Left ventricle myocardium inferior (tissue), 1 donor: ENCODE measurements at regions not wholly inside any gene's neighbourhood (a gene's known extent, or its start where the extent isn't known, plus 50 kb on each side); places are given as distances from the start of the nearest gene placed in this dataset.

Experiments used
- DNase-seq: peaks from one replicate; pipeline ENCODE4 v3.0.0-alpha.2; 2020
- H3K27ac ChIP-seq: fragments of 200-600 bp; replicated peaks from 2 replicates; pipeline ENCODE4 v1.8.0; 2021
- H3K27me3 ChIP-seq: fragments of 200-600 bp; 2 replicates; pipeline ENCODE4 v1.8.0; 2021; ENCODE audit warnings: low read depth
- H3K36me3 ChIP-seq: fragments of 200-600 bp; 2 replicates; pipeline ENCODE4 v1.8.0; 2021
- H3K4me1 ChIP-seq: fragments of 200-600 bp; 2 replicates; pipeline ENCODE4 v1.8.0; 2021
- H3K4me3 ChIP-seq: fragments of 200-600 bp; 2 replicates; pipeline ENCODE4 v1.8.0; 2021; ENCODE audit warnings: mild to moderate bottlenecking, moderate library complexity
- H3K9me3 ChIP-seq: fragments of 200-600 bp; replicated peaks from 2 replicates; pipeline ENCODE4 v1.8.0; 2021
- CTCF ChIP-seq: fragments of 200-600 bp; IDR thresholded peaks from 2 replicates; pipeline ENCODE4 v1.8.0; 2021; ENCODE audit warnings: antibody characterized with exemption, mild to moderate bottlenecking, borderline replicate concordance
- intact Hi-C: fragments of 100-400 bp; cut with micrococcal nuclease; formaldehyde crosslinking; loops from one replicate; pipeline ENCODE4 v1.11.0; 2022
- donor health status: DM: no; HTN: yes; CAD: no; lungs with severe emphysema.

GRCh38 chr1:39144924-39145323 lies 59.6 kb upstream of the MACF1 start:
- Histone ChIP-seq H3K36me3 (no peaks in the 10 kb centered on the region), H3K27me3 (no peaks in the 10 kb centered on the region), H3K4me1 (peaks cover 58% of the 10 kb centered on the region), H3K9me3 (no peaks in the 10 kb centered on the region), H3K4me3 (no peak overlapping the region), H3K27ac (no peak overlapping the region)
- no peak for DNase-seq
- no peak for TF ChIP-seq CTCF
- intact Hi-C loops, result no loop called here

GRCh38 chr1:39145331-39145965 lies 59.0 kb upstream of the MACF1 start:
- intact Hi-C loops, result no loop called here
- Histone ChIP-seq H3K9me3 (no peaks in the 10 kb centered on the region), H3K27ac (no peak overlapping the region), H3K4me3 (no peak overlapping the region), H3K27me3 (no peaks in the 10 kb centered on the region), H3K4me1 (peaks cover 63% of the 10 kb centered on the region), H3K36me3 (no peaks in the 10 kb centered on the region)
- no peak for DNase-seq
- TF ChIP-seq CTCF, result no peak

GRCh38 chr1:39146681-39147080 lies 57.8 kb upstream of the MACF1 start:
- Histone ChIP-seq H3K4me1 (peaks cover 66% of the 10 kb centered on the region), H3K9me3 (no peaks in the 10 kb centered on the region), H3K36me3 (no peaks in the 10 kb centered on the region), H3K27ac (no peak overlapping the region), H3K27me3 (no peaks in the 10 kb centered on the region), H3K4me3 (no peak overlapping the region)
- no peak for DNase-seq
- no peak for TF ChIP-seq CTCF
- intact Hi-C loops, result no loop called here

- H3K4me1 ChIP-seq, result peaks cover 66% of the 10 kb centered on the region
- DNase-seq, result no peak
- no peak overlapping the region for H3K4me3 ChIP-seq
- no peaks in the 10 kb centered on the region for H3K36me3 ChIP-seq
- TF ChIP-seq CTCF, result no peak
- no peaks in the 10 kb centered on the region for H3K27me3 ChIP-seq
- intact Hi-C loops, result no loop called here
- H3K27ac ChIP-seq, result no peak overlapping the region
- no peaks in the 10 kb centered on the region for H3K9me3 ChIP-seq
Observed at GRCh38 chr1:39147099-39148025, 57.1 kb upstream of the MACF1 start.

- no peak for DNase-seq
- no peak overlapping the region for H3K27ac ChIP-seq
- no peaks in the 10 kb centered on the region for H3K36me3 ChIP-seq
- no peak for TF ChIP-seq CTCF
- H3K27me3 ChIP-seq, result no peaks in the 10 kb centered on the region
- H3K4me1 ChIP-seq, result peaks cover 66% of the 10 kb centered on the region
- H3K4me3 ChIP-seq, result no peak overlapping the region
- intact Hi-C loops, result no loop called here
- no peaks in the 10 kb centered on the region for H3K9me3 ChIP-seq
Observed at GRCh38 chr1:39148942-39149341, 55.6 kb upstream of the MACF1 start.
